ENCODE measurements at regions not wholly inside any gene's neighbourhood (a gene's known extent, or its start where the extent isn't known, plus 50 kb on each side); places are given as distances from the start of the nearest gene placed in this dataset.

- TF ChIP-seq SALL2 (tag by site-specific recombination; IDR thresholded peaks at IDR 0.05; ENCODE audit: borderline replicate concordance) = no peak
- TF ChIP-seq ZNF777 (tag by site-specific recombination; IDR thresholded peaks at IDR 0.05; ENCODE audit: borderline replicate concordance) = no peak
- TF ChIP-seq CTCF (tag by site-specific recombination; IDR thresholded peaks at IDR 0.05) = no peak
- TF ChIP-seq ZNF530 (tag by site-specific recombination; IDR thresholded peaks at IDR 0.05; ENCODE audit: low read depth) = no peak
- TF ChIP-seq ZBTB20 (tag by site-specific recombination; IDR thresholded peaks at IDR 0.05) = no peak
- no peak for TF ChIP-seq ZNF146 (tag by site-specific recombination; IDR thresholded peaks at IDR 0.05)
Measured at GRCh38 chr2:15784106-15784885, 156.1 kb upstream of the MYCN start.
